Trophoblast cell (in vitro differentiated cells and primary cell): ENCODE measurements at regions not wholly inside any gene's neighbourhood (a gene's known extent, or its start where the extent isn't known, plus 50 kb on each side); places are given as distances from the start of the nearest gene placed in this dataset.
"Not testable (repeated sequence)": the region's sequence is repeated elsewhere in the genome, so short reads cannot be mapped to it uniquely, and the experiment has no call there.

Source experiments
- DNase-seq, 2 donors: peaks; one replicate each; pipeline ENCODE4 v3.0.0-alpha.2; 2016
- H2AFZ ChIP-seq: 2 replicates; pipeline ENCODE4 v1.6.1; 2013; ENCODE audit warnings: low read length, moderate library complexity, mild to moderate bottlenecking; ENCODE audit not compliant: insufficient read depth, poor library complexity
- H2AK5ac ChIP-seq: 2 replicates; pipeline ENCODE4 v1.6.1; 2013; ENCODE audit warnings: mild to moderate bottlenecking, low read length
- H2BK120ac ChIP-seq: 2 replicates; pipeline ENCODE4 v1.6.1; 2013; ENCODE audit warnings: low read length, mild to moderate bottlenecking, moderate library complexity; ENCODE audit not compliant: insufficient read depth, poor library complexity
- H2BK12ac ChIP-seq: 2 replicates; pipeline ENCODE4 v1.6.1; 2013; ENCODE audit warnings: mild to moderate bottlenecking, low read length, moderate library complexity
- H2BK5ac ChIP-seq: 2 replicates; pipeline ENCODE4 v1.6.1; 2013; ENCODE audit warnings: low read length, low read depth, moderate library complexity, mild to moderate bottlenecking; ENCODE audit not compliant: poor library complexity
- H3K14ac ChIP-seq: 2 replicates; pipeline ENCODE4 v1.6.1; 2013; ENCODE audit warnings: mild to moderate bottlenecking, low read length
- H3K18ac ChIP-seq: 2 replicates; pipeline ENCODE4 v1.6.1; 2013; ENCODE audit warnings: mild to moderate bottlenecking, low read length
- H3K23ac ChIP-seq: 2 replicates; pipeline ENCODE4 v1.6.1; 2013; ENCODE audit warnings: low read length
- H3K27ac ChIP-seq: 2 replicates; pipeline ENCODE4 v1.5.1; 2013; ENCODE audit warnings: low read depth, mild to moderate bottlenecking, inconsistent platforms, low read length, moderate library complexity
- H3K27me3 ChIP-seq: 2 replicates; pipeline ENCODE4 v1.6.1; 2013; ENCODE audit warnings: inconsistent platforms, mild to moderate bottlenecking, low read length, moderate library complexity; ENCODE audit not compliant: insufficient read depth
- H3K36me3 ChIP-seq, 2 experiments: 1 replicate in 1 of 2; 2 replicates in 1 of 2; pipeline ENCODE4 v1.6.1; 2013; ENCODE audit warnings: low read length in 2 of 2, mild to moderate bottlenecking in 2 of 2, moderate library complexity in 1 of 2; ENCODE audit not compliant: insufficient read depth in 2 of 2, control insufficient read depth in 1 of 2
- H3K4ac ChIP-seq: 2 replicates; pipeline ENCODE4 v1.6.1; 2013; ENCODE audit warnings: low read depth, mild to moderate bottlenecking, low read length, moderate library complexity
- H3K4me1 ChIP-seq, 2 experiments: 1 replicate in 1 of 2; 2 replicates in 1 of 2; pipeline ENCODE4 v1.6.1; 2013; ENCODE audit warnings: low read length in 2 of 2, mild to moderate bottlenecking in 2 of 2, moderate library complexity in 1 of 2; ENCODE audit not compliant: insufficient read depth in 2 of 2, control insufficient read depth in 1 of 2
- H3K4me2 ChIP-seq: 2 replicates; pipeline ENCODE4 v1.6.1; 2013; ENCODE audit warnings: inconsistent platforms, mild to moderate bottlenecking, low read length, moderate library complexity
- H3K4me3 ChIP-seq: 2 replicates; pipeline ENCODE4 v1.5.1; 2013; ENCODE audit warnings: mild to moderate bottlenecking, low read depth, low read length, inconsistent platforms
- H3K79me1 ChIP-seq: one replicate; pipeline ENCODE4 v1.6.1; 2013; ENCODE audit warnings: low read length
- H3K79me2 ChIP-seq: 2 replicates; pipeline ENCODE4 v1.6.1; 2013; ENCODE audit warnings: low read length, mild to moderate bottlenecking; ENCODE audit not compliant: control insufficient read depth, insufficient read depth, poor library complexity
- H3K9ac ChIP-seq: 2 replicates; pipeline ENCODE4 v1.6.1; 2013; ENCODE audit warnings: mild to moderate bottlenecking, low read length
- H3K9me3 ChIP-seq: 2 replicates; pipeline ENCODE4 v1.6.1; 2013; ENCODE audit warnings: low read depth, mild to moderate bottlenecking, control low read depth, inconsistent platforms, low read length; ENCODE audit not compliant: insufficient read depth
- H4K12ac ChIP-seq: 2 replicates; pipeline ENCODE4 v1.6.1; 2013; ENCODE audit warnings: low read depth, mild to moderate bottlenecking, low read length, moderate library complexity
- H4K8ac ChIP-seq: 2 replicates; pipeline ENCODE4 v1.6.1; 2013; ENCODE audit warnings: low read depth, mild to moderate bottlenecking, low read length, moderate library complexity
- H4K91ac ChIP-seq: one replicate; pipeline ENCODE4 v1.6.1; 2013; ENCODE audit warnings: low read depth, mild to moderate bottlenecking, low read length, moderate library complexity
- WGBS: extraction: QIAGEN DNeasy Blood & Tissue Kit; methylation state at CpG from one replicate; pipeline ENCODE4 v1.1.7; 2013; ENCODE audit warnings: missing lambda C conversion rate; ENCODE audit not compliant: insufficient read length, insufficient coverage; ENCODE audit errors: extremely low coverage; 5-methylcytosine and 5-hydroxymethylcytosine counted together

- Histone ChIP-seq H3K18ac (no peak overlapping the region), H3K79me1 (no peaks in the 10 kb centered on the region), H3K27me3 (no peaks in the 10 kb centered on the region), H2AFZ (no peak overlapping the region), H3K14ac (no peak overlapping the region), H4K8ac (no peak overlapping the region), H3K79me2 (no peaks in the 10 kb centered on the region), H3K4me1 (no peaks in the 10 kb centered on the region), H4K91ac (no peak overlapping the region), H2BK5ac (no peak overlapping the region), H2BK120ac (no peak overlapping the region), H3K9ac (no peak overlapping the region), H3K27ac (no peak overlapping the region), H3K4me3 (no peak overlapping the region), H4K12ac (no peak overlapping the region), H3K4ac (no peak overlapping the region), H2AK5ac (no peak overlapping the region), H3K23ac (no peak overlapping the region), H3K4me2 (no peak overlapping the region), H2BK12ac (no peak overlapping the region), H3K36me3 (no peaks in the 10 kb centered on the region), H3K9me3 (peaks cover 13% of the 10 kb centered on the region)
- no peak for DNase-seq
- no CpG with 5 or more reads among the region's 1 CpG for WGBS
Observed at GRCh38 chr10:37489658-37490003, 364.2 kb downstream of the ANKRD30A start.

GRCh38 chr10:37488792-37489657 lies 363.6 kb downstream of the ANKRD30A start:
- no peak overlapping the region for H3K4me2 ChIP-seq
- no peaks in the 10 kb centered on the region for H3K79me1 ChIP-seq
- H3K4ac ChIP-seq, result no peak overlapping the region
- H4K91ac ChIP-seq, result no peak overlapping the region
- no peak overlapping the region for H3K18ac ChIP-seq
- H2AK5ac ChIP-seq, result no peak overlapping the region
- H3K27ac ChIP-seq, result no peak overlapping the region
- no peak overlapping the region for H3K14ac ChIP-seq
- WGBS, result no CpG with 5 or more reads among the region's 10 CpGs
- no peak overlapping the region for H4K12ac ChIP-seq
- H3K4me1 ChIP-seq, result no peaks in the 10 kb centered on the region
- H3K79me2 ChIP-seq, result no peaks in the 10 kb centered on the region
- no peak overlapping the region for H3K23ac ChIP-seq
- no peak overlapping the region for H3K9ac ChIP-seq
- H2BK5ac ChIP-seq, result no peak overlapping the region
- H3K36me3 ChIP-seq, result no peaks in the 10 kb centered on the region
- H3K4me3 ChIP-seq, result no peak overlapping the region
- no peak overlapping the region for H2BK120ac ChIP-seq
- H3K27me3 ChIP-seq, result no peaks in the 10 kb centered on the region
- no peak overlapping the region for H2BK12ac ChIP-seq
- no peak overlapping the region for H4K8ac ChIP-seq
- H2AFZ ChIP-seq, result no peak overlapping the region
- peak; percentile 2 to 36 for DNase-seq
- peaks cover 11% of the 10 kb centered on the region for H3K9me3 ChIP-seq

GRCh38 chr10:37480596-37480995 lies 355.2 kb downstream of the ANKRD30A start:
- DNase-seq, H3K4me3 ChIP-seq, H4K91ac ChIP-seq, H3K4ac ChIP-seq, H3K79me2 ChIP-seq, H3K79me1 ChIP-seq, H3K27me3 ChIP-seq, H3K18ac ChIP-seq, H4K8ac ChIP-seq, H3K36me3 ChIP-seq, H3K4me2 ChIP-seq, H3K9ac ChIP-seq, H3K23ac ChIP-seq, H2AK5ac ChIP-seq, H3K14ac ChIP-seq, H4K12ac ChIP-seq, H2BK5ac ChIP-seq, H3K27ac ChIP-seq, H2BK12ac ChIP-seq, H3K4me1 ChIP-seq, H2AFZ ChIP-seq, H2BK120ac ChIP-seq: not testable (repeated sequence)
- peaks cover 13% of the 10 kb centered on the region for H3K9me3 ChIP-seq
- WGBS, result no CpG with 5 or more reads among the region's 5 CpGs

GRCh38 chr10:37479469-37479868 lies 354.1 kb downstream of the ANKRD30A start:
- WGBS, result no CpG with 5 or more reads among the region's 7 CpGs
- Histone ChIP-seq H4K12ac (no peak overlapping the region), H3K23ac (no peak overlapping the region), H3K9me3 (peaks cover 14% of the 10 kb centered on the region), H2BK12ac (no peak overlapping the region), H3K36me3 (no peaks in the 10 kb centered on the region), H3K79me1 (no peaks in the 10 kb centered on the region), H3K4me1 (no peaks in the 10 kb centered on the region), H4K8ac (no peak overlapping the region), H2AK5ac (no peak overlapping the region), H3K9ac (no peak overlapping the region), H3K4ac (no peak overlapping the region), H4K91ac (no peak overlapping the region), H3K4me3 (no peak overlapping the region), H3K14ac (no peak overlapping the region), H2BK5ac (no peak overlapping the region), H3K27ac (no peak overlapping the region), H2BK120ac (no peak overlapping the region), H3K18ac (no peak overlapping the region), H2AFZ (no peak overlapping the region), H3K79me2 (no peaks in the 10 kb centered on the region), H3K27me3 (no peaks in the 10 kb centered on the region), H3K4me2 (no peak overlapping the region)
- DNase-seq, result no peak
